Muscle of back (tissue), 3 donors: ENCODE measurements at regions not wholly inside any gene's neighbourhood (a gene's known extent, or its start where the extent isn't known, plus 50 kb on each side); places are given as distances from the start of the nearest gene placed in this dataset.

ENCODE experiments used
- DNase-seq, 3 donors: peaks; one replicate each; pipeline versions ENCODE4 v3.0.0 to v3.0.0-alpha.2; 2013

- DNase-seq, result no peak
Measured at GRCh38 chr2:156164091-156164720, 168.3 kb downstream of the NR4A2 start.

GRCh38 chr2:156158808-156159207 is 173.7 kb downstream of the NR4A2 start:
- no peak for DNase-seq

DNA sequence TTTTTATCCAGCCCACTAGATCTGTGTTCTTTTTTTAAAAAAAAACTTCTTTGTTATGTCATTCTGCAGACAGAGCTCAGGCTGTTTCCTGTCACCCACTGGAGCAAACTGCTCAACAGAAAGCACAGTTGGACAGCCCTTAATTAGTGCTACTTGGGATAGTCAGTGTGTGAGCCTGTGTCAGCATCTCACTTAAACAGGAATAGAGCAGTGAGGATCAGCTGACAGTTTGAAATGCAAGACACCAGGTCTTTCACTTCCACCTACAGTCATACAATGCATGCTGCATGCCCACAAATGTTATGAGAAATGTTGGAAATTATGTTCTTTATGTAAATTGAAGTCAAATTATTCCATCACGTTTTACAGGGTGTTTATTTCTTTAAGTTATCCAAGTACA is 174.9 kb downstream of the NR4A2 start:
- DNase-seq, result peak in 1 of 3 donors; percentile 9

DNA sequence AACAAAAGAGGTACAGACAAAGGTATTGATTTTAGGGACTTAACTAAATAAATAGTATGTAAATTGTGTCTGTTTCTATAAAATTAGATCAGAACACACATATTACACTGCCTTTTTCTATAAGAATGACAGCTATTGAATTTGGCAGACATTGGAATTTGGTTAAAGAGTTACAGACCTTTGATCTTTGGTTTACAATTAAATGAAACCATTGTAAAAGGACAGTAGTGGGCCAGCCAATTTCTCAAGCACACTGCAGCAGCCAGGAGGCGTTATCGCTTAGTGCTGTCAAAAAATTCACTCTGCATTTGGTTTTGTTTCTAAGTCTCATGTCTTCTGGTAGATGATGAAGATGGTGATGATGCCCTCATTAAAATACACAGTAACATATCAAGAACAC is 175.9 kb downstream of the NR4A2 start:
- DNase-seq, result no peak

DNA sequence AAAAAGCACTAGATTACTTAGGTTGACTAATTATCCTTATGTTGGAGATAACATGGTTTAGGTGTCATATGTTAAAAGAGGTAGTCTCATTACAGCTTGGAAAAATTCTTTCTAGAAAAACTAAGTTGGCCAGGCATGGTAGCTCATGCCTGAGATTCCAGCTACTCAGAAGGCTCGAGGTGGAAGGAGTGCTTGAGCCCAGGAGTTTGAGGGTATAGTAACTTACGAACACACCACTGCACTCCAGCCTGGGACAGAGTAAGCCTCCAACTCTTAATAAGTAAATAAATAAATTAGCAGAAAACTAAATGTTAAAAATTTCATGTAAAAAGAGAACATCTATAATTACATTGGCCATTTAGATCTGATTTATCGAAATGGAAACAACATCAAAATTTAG is 177.2 kb downstream of the NR4A2 start:
- DNase-seq, result no peak

GRCh38 chr2:156151351-156151750 is 181.2 kb downstream of the NR4A2 start:
- DNase-seq, result no peak

DNA sequence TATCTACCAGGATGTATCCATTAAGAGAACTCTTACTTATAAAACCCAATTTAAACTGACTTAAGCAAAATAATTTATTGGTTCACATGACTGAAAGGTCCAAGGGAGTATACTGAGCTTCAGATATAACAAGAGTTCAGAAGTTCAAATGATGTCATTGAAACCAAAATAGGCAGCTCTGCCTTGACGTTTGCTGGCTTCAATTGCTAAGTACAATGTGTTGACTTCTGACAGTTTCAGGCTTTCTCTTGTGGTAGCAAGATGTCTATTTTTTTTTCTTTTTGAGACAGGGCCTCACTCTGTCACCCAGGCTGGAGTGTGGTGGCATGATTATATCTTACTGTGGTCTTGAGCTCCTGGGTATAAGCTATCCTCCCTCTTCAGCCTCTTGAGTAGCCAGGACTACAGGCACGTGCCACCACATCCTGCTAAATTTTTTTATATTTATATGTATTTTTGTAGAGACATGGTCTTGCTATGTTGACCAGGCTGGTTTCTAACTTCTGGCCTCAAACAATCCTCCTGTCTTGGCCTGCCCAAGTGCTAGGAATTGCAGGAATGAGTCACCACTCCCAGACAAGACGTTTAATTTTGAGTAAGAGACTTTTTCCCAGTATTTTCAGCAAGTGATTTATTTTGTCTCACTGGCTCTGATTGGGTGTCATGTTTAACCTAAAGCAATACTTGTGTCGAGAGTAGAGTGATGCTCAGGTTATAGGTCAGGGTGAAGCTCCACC is 184.8 kb downstream of the NR4A2 start:
- peak in 2 of 3 donors; percentile 15 to 16 for DNase-seq

DNA sequence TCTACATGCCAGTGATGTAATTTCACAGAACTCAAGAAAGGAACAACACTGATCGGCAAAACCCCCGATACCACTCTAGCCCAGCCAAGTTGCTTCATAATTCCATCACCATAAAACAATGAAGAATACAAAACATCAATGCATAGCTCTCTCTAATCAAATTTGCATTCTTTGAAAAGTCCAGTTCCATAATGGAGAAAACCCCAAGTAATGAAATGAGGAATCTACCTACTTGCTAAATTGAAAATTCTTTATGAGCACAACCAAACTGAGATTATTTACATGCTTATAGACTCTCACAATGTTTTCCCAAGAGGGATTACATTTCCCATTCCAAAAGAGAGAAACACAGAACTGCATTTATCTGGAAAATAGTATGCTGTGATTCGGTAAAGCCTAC is 186.5 kb downstream of the NR4A2 start:
- peak in 1 of 3 donors; percentile 53 for DNase-seq

- DNase-seq, result peak in 1 of 3 donors; percentile 2
Measured at GRCh38 chr2:156145469-156145868, 187.1 kb downstream of the NR4A2 start.

GRCh38 chr2:156136566-156136965 is 196.0 kb downstream of the NR4A2 start:
- no peak for DNase-seq

DNA sequence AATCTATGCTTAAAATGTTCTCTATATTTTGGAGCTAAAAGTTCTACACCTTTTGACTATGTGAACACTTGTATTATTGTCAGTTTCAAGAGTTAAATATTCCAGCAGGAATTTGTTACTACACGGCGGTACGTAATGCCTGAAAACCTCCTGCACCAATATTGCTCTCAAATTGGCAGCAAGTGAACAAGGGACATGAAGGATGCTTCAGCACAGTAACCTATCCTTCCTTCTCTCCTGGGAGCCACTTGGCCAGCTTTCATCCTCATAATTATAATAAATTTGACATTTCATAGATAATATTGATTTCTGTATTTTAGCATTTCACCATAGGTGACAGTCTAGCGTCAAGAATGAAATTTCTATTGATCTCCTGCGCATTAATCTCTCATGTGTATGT is 197.6 kb downstream of the NR4A2 start:
- DNase-seq, result no peak

GRCh38 chr2:156132941-156133340 is 199.6 kb downstream of the NR4A2 start:
- DNase-seq, result no peak

- no peak for DNase-seq
Measured at GRCh38 chr2:156132130-156132529, 200.4 kb downstream of the NR4A2 start.

DNA sequence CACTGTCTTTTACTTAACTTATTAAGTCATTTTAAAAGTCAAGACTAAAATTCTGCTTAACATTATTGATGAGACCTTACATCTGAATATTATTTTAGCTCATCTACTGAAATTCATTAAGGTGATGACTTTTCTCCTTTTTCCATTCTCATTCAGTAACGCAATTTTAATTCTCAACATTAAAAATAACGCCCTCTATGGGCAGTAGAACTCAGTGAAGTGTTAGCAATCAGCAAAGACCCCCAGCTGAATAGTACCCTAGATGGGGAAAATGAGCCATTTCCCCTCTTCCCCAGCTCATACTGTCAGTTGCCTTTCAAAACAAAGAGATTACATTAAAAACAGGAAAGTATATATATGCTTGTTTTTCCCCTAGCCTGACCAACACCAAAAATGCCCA is 203.3 kb downstream of the NR4A2 start:
- no peak for DNase-seq

DNA sequence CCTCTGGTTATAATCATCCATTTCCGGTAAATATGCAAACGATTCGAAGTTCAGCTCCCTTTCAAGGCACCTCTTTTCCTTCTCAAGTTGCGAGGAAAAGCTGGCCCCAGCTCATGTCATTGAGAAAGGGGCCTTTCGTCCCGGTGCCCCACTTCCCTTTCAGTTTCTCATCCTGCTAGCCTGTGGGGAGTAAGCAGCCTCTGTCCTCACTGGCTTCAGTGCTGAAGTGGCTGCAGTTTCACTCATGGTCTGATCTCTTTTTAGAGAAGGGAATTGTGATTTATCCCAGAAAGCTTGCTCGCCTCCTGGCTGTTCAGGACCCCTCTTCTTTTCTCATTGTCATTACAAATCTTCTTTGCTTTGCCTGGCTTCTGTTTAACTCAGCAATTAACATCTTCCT is 207.5 kb downstream of the NR4A2 start:
- no peak for DNase-seq

DNA sequence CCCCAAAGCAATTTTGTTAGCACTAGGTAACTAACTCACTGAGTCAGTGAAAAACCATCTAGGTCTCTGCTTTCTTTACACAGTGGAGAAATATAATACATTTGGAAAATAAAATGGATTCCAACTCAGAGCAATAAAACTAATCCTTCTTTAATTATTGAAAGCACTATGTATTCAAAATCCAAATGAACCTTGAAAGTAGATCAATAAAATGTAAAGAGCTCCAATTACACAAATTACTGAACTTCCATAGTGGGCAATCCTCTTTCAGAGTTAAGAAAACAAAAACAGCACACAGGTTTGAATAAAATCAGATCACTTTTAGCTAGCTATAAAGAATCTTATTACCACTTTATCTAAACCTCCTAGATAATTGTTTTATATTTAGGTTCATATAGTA is 208.1 kb downstream of the NR4A2 start:
- no peak for DNase-seq

DNA sequence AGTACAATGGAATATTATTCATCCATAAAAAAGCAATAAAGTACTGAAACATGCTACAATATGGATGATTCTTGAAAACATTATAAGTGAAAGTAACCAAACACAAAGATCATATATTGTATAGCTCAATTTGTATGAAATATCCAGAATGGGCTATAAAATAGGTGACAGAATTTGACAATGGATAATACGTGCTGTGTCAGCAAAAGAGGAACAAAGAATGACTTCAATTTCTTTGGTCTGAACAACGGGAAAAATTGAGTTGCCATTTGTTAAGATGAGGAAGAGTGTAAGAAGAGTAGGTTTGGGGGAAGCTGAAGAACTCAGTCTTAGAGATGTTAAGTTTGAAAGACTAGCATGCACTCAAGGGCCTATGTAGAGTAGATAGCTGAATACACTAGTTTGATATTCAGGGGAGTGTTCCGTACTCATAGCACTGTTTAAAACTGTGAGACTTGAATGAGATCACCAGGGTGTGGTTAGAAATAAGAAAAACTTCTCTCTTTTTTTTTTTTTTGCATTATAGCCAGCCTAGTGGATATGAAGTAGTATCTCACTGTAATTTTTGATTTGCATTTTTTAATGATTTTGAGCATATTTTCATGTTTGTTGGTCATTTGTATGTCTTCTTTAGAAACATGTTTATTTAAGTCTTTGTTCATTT is 213.6 kb downstream of the NR4A2 start:
- no peak for DNase-seq

DNA sequence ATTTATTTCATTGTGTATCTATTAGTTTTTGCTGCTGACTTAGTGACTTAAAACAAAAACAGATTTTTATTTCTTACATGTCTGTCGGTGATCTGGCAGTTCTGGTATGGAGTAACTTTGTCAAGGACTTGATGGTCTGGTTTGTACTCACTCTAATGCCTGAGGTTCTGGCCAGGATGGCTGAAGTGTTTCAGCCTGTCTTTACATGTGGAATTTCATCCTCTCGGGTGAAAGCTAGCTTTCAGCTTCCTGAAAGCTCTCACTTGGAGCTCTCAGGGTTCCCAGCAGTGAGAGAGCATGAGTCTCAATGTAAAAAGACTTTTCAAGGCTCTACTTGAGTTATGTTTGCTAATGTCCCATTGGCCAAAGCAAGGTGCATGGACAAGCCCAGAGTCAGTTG is 216.4 kb downstream of the NR4A2 start:
- DNase-seq, result no peak

DNA sequence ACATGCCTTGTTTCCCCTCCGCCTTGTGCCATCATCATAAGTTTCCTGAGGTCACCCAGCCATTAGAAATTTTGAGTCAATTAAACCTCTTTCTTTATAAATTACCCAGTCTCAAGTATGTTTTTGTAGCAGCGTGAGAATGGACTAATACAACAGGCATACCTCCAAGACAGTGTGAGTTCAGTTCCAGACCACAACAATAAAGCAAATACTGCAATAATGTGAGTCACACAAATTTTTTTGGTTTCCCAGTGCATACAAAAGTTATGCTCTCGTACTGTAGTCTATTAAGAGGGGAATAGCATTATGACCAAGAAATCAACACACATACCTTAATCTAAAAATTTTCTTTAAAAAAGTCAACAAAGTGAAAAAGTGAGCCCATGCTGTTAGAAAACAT is 217.2 kb downstream of the NR4A2 start:
- DNase-seq, result no peak

GRCh38 chr2:156112323-156112722 is 220.2 kb downstream of the NR4A2 start:
- no peak for DNase-seq

GRCh38 chr2:156110890-156111289 is 221.6 kb downstream of the NR4A2 start:
- no peak for DNase-seq

DNA sequence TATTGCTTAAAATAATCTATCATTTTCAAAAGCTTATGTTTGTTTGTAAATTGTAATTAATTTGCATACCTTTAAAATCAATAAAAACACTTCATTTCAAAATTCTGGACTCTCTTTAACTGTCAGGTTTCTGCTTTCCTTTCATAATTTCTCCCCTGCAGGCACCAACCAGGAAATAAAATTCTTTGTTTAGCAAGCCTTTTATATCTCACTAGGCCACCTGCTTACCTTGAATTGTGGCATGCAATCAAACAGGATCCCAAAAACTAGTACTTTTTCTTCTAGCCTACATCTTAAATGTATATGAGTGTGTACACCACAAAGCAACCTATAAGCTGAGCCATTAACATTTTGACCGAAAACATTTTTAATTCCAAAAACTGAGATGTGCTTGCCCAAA is 233.1 kb downstream of the NR4A2 start:
- DNase-seq, result no peak

- no peak for DNase-seq
Measured at GRCh38 chr2:156098506-156098905, 234.0 kb downstream of the NR4A2 start.
